GM19351 (cell line): ENCODE measurements at regions not wholly inside any gene's neighbourhood (a gene's known extent, or its start where the extent isn't known, plus 50 kb on each side); places are given as distances from the start of the nearest gene placed in this dataset.

Experiments used
- ATAC-seq: cut with Tn5 transposase; IDR thresholded peaks from one replicate; pipeline ENCODE4 v1.9.1; 2021; ENCODE audit warnings: mild to moderate bottlenecking, moderate library complexity; ENCODE audit not compliant: unreplicated experiment

DNA sequence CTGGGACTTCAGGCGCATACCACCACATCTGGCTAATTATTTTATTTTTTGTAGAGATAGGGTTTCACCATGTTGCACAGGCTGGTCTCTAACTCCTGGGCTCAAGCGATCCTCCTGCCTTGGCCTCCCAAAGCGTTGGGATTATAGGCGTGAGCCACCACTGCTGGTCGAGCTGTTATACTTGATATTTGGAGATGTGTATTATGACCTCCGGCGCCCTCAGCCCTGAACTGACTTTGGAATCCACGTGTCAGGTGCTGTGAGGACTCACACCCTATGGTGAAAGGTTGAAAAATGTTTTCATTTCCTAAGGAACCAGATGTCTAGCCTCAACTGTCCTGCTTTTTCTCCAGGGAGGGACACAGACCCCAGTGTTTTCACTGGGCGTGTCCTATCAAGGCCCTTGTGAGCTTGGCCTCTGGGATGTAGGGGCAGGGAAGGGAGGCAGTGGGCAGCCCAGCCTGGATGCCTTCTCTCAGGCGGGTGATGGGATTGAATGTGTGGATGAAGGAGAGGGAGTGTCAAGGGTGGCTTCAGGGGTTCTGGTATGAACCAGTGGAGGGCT is 56.4 kb upstream of the HAAO start:
- no peak for ATAC-seq

DNA sequence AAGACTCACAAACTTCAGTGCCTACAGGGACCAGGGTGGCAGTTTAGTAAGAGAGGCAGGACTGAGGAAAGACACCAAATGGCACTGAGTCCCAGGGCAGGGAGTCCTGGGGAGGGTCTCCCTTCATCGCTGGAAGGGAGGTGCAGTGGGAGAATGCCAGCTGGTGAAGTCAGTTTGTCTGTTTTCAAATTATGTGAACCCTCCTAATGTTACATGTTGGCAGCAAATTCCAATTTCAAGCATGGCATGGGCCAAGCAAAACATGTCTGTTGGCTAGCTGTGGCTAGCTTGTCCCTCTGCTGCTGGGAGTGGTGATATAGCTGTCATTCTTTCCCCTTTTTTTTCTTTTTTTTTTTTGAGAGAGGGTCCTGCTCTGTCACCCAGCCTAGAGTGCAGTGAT is 55.9 kb upstream of the HAAO start:
- no peak for ATAC-seq

DNA sequence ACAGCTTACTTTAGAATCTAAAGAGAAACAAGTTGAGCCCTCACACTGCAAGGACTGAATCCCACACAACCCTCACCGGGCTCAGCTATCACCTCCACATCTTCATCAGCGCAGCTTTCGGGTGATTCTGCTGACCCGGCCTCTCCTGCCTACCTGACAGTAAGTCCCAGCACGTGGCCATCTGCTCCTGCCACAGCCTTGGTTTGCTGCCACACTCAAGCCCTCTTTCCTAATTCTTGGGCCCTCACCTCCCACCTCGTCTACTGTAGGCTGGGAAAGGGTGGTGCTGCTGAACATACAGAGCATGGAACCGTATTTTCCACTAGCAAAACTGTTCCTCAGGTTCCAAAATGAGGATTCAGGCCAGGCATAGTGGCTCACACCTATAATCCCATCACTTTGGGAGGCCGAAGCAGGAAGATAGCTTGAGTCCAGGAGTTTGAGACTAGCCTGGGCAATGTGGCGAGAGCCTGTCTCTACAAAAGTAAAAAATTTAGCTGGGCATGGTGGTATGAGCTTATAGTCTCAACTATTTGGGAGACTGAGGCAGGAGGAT is 55.3 kb upstream of the HAAO start:
- ATAC-seq: no peak

DNA sequence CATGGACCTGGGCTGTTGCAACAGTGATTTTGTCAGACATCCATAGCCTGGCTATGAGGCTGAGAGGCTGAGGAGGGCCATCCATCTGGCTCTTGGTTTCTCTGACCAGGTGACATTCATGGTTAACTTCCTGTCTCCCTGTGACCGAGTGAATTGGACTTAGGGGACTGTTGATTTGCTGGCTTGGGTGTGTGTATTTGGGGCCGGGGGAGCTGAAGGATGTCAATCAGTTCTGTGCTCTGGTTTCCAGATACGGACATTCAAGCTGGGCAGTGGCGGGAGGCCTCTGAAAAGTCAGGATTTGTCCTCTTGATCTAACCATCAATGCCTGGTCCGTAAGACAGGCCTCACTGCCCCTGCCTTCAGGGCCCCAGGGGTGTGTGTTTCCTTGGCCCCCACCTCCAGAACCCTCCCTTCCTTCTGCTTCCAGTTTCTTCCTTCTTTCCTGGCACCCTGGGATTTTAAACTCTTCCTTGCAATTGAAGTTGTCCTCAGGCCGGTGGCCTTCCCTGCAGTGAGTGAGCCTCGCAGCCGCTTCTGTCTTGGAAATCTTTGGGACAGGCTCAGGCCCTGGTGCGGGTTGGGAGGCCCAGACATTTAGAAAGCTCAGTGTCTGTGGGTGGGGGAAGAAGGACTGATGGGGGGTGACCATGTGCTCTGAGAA is 54.7 kb upstream of the HAAO start:
- ATAC-seq: no peak

DNA sequence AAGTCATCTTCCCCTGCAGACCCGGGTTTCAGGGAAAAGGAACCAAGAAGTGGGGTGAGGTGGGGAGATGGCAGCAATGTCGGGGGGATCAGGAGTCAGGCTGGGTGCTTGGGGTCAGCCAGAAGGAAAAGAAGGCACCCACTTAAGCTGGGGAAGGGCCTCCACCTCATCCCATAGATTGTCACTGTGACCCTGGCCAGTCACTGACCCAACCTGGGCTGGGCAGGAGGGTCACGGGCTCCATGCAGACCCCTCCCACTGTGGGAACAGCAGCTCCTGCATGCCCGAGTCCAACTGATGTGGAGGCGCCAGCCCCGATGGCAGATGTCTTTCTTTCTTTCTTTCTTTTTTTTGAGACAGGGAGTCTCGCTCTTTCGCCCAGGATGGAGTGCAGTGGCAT is 53.6 kb upstream of the HAAO start:
- no peak for ATAC-seq

DNA sequence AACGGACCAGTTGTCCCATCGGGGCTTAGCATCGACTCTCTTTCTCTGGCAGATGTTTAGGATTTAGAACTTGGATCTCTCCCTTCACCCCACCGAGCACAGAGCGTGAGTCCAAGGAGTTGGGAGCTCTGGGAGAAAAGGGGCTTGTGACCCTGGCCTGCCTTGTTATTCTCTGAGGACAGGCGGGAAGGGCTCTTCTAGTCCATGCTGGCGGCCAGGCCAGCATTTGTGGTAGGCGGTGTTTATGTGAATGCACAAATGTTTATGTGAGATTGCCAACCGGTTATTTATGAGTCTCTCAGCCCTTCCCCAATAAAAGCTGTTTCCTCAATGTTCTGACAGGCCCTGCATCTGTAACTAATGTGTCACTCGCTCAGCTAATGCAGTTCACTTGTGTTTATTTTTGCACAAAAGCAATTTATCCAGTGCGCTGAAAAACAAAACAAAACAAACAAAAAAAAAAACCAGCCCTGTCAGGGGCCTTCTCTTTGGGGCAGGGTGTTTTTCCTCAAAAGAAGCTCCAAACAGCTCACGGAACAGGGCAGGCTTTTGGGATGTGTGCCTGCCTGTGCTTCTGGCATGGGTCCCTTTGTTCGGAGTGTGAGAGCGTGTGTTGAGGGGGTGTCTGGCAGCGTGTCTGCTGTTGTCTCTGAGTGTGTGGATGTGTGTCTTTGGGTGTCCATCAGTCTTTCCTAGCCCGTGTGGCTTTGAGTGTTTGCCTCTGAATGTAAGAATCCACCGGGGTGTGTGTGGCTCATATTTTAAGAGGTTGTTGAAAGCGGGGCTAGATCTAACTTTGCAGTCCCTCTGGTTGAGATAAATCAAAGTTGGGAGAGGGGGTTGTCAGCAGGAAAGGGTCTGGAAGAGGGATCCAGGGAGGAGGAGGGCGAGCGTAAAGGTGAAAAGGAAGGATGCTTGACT is 52.8 kb upstream of the HAAO start:
- ATAC-seq: no peak

DNA sequence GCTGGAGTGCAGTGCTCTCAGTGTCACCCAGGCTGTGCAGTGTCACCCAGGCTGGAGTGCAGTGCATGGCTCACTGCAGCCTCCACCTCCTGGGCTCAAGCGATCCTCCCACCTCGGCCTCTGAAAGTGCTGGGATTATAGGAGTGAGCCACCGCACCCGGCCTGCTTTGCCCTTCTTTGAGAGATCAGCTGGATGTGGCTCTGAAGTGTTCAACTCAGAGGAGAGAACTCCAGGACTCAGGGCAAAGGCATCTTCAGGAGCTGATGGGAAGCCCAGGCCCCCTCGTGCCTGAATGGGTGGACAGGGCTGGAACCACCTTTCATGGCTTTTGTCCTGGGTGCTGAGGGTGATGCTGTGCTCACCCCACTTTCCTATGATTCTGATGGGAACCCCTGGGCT is 52.0 kb upstream of the HAAO start:
- no peak for ATAC-seq

DNA sequence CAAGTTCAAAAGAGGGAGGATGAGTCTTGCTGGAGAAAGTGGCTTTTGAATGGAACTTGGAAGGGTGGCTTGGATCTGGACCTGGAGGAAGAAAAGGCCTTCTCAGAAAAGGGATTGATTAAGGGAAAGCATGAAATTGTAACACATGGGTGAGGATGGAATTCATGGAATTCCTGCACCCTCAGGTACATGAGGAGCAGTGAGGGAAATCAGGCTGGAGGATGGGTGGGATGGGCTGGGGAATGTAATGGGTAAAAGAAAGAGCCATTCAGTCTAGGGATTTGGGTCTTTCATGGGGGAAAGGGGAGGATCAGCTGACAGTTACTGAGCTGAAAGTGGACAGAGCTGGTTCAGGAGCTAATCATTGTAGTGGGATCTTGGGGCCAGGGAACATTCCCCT is 51.2 kb upstream of the HAAO start:
- ATAC-seq: no peak

DNA sequence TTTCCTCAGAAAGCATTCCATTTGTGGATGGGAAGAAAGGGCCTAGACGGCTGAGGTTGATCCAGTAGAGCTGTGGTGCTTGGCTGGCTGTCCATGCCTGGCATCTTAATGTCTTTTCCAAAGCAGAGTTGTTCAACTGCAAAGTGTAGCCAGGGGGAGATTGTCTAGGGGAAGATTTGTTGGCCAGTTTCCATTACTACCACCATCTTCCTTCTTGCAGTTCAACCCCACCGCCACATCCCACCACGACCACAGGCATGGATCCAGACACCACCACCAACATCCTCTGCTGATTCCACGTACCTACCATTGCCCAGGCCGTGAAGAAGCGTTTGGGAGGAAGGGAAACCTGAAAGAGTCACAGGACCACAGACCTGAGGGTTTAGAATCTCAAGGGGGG is 50.7 kb upstream of the HAAO start:
- no peak for ATAC-seq

DNA sequence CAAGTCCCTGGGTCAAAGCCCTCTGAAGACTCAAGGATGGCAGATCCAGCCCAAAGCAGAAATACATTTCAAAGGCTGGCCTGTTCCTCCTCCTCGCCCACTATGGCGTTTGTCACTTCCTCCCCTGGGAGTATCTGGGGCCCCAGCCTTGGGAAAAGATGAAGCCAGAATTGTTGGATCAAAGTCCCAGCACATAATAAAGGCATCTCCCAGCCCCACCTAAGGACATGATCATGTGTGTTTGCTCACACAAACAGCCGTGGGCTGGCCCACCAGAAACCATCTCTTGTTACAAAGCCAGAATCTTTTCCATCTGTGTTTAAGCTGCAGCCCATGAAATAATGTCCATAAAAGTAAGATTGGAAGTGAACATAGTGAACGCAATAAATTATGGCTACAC is 50.1 kb upstream of the HAAO start:
- no peak for ATAC-seq
